GM18909 (cell line): ENCODE measurements at regions not wholly inside any gene's neighbourhood (a gene's known extent, or its start where the extent isn't known, plus 50 kb on each side); places are given as distances from the start of the nearest gene placed in this dataset.
"Not testable (repeated sequence)": the region's sequence is repeated elsewhere in the genome, so short reads cannot be mapped to it uniquely, and the experiment has no call there.

Experiments
- ATAC-seq: cut with Tn5 transposase; IDR thresholded peaks from one replicate; pipeline ENCODE4 v1.9.1; 2021; ENCODE audit warnings: mild to moderate bottlenecking; ENCODE audit not compliant: unreplicated experiment, poor library complexity

DNA sequence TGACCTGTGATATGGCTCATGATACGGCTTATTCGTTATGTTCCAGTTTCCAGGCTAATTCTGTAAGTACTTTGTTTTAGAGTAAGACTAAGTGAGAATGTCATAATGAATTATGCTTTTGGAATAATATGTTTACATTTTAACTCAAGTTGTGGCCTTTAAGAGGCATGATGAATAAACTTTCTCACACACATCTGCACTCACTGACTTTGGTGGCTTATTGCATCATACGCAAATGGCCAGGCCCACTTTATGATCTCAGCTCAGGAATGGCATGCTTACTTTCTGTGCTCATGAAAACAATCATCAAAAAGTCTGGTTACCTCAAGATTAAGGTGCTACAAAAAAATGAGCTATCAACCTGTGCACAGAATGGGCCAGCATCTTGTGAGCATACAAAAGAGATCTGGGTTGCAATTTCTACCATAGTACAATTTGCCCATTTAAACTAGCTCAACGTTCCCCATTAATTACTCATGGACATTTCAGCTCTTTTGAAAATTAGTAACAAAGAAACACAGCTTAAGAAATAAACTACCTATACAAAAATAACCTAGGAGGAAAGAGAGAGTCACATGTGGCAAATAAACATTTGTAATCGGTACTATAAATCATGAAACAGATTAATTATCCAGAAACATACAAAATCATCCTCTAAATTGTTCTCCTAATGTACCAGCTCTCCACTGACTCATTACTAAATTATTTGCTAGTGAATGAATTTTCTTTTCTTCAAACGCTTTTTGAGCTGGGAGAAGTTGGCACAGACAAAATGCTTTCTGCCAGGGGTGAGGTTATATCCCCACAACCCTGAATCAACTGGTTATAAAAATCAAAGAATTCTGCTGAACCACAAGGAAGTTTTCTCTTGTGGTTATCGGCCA is 439.0 kb upstream of the ADAMTS9 start:
- no peak for ATAC-seq

DNA sequence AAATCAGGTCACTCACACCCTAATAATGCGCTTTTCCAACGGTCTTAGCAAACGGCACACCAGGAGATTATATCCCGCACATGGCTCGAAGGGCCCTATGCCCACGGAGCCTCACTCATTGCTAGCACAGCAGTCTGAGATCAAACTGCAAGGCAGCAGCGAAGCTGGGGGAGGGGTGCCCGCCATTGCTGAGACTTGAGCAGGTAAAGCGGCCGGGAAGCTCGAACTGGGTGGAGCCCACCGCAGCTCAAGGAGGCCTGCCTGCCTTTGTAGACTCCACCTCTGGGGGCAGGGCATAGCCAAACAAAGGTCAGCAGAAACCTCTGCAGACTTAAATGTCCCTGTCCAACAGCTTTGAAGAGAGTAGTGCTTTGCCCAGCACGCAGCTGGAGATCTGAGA is 432.4 kb upstream of the ADAMTS9 start:
- not testable (repeated sequence) for ATAC-seq

DNA sequence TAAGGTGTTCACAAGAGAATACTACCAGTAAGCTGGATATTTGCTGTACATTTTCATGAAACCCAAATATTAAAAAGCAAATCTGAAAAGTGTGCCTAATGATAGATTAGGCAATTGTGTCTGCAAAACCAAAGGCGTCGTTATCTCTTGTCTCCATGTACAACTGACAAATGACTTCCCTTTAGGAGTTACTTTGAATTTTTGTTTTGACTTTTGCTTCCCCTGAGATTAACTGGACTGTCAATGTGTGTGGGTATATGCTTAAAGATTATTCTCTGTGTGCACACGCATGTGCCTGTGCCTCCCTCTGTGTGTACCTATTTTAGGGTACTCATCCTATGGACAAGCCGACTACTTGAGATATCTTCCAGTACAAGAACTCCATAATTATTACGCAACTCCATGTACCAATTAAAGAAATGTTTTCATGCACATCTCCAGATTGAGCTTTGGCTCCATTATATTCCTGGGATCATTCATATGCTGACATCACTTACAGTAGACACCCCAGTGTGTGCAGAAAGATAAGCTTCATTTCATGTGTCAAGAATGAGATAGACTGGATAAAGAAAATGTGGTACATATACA is 431.2 kb upstream of the ADAMTS9 start:
- ATAC-seq = no peak

DNA sequence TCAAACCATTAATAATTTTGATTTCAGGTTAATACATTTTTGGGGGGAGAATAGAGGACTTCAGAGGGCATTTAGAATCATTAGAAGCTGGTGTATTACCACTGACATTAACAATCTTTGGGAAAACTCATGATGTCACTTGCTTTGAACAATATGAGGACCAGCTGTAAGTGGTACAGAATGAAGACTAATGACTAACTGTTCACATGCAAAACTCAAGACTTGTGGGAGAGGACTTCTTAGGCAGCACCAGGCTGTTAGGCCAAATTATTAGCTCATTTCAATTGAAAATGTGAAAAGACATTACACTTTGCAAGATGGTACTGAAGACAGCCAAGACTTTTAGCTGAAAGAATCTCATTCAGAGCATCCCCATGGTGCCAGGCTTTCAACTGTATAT is 426.2 kb upstream of the ADAMTS9 start:
- ATAC-seq = no peak

DNA sequence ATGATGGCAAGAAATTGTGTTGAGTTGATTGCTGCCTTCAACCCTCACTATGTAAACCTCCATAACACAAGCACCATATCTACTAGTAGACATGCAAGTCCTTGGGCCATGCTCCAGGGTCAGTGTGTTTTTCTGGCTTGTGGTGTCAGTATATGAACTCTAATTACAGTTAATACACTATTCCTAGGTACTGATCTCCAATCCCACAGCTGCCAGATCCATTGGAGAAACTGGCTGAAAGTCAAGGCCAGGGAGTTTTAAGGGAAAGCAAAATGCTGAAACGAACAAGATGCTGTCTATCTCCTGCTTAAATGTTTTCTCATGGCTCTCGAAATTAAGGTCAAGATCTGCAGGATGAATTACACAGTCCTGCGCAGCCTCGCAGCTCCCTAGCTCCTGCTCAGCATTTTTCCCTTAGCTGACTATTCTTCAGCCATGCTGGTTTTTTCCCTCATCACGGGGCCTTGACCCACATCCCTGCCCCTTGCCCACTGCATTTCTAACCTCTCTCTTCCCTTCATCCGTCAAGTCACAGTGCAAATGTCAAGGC is 425.0 kb upstream of the ADAMTS9 start:
- ATAC-seq = no peak

DNA sequence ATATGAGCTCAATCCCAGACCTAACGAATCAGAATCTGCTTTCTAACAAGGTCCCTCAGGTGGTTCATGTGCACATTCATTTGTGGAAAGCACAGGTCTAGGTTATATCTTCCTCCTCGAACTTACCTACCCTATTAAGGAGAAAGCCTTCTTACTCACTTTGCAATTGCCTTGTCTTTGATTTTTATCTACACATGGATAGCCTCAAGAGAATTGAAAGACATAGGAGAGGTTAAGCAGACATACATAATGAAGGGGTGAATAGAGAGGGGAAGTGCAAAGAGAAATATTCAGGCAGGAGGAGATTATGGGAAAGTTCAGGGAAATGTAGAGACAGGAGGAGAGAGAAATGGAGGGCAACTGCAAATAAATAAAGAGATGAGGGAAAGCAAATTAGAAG is 422.9 kb upstream of the ADAMTS9 start:
- no peak for ATAC-seq

DNA sequence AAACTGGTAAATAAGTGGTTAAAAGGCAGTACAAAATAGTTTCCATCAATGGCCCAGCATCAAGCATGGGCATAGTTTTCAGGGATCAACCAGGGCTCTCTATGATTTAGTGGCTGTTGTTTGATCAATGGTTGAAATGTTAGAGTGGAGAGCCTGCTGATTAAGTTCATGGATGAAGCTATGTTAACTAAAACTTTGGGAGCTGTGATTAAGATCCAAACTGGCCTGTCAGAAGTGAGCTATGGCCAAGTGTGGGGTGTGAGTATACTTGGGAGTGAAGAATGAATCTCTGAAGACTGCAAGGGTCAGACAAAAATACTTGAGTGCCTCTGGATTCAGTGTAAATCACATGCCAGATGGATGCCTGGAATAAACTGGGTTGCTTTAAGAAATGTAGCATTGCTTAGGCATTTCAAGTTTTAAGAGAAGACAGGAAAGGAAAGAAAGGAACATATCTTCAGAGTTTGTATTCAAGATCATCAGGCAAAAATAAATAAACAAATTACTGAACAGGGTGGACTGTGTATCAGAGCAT is 422.2 kb upstream of the ADAMTS9 start:
- ATAC-seq = no peak

DNA sequence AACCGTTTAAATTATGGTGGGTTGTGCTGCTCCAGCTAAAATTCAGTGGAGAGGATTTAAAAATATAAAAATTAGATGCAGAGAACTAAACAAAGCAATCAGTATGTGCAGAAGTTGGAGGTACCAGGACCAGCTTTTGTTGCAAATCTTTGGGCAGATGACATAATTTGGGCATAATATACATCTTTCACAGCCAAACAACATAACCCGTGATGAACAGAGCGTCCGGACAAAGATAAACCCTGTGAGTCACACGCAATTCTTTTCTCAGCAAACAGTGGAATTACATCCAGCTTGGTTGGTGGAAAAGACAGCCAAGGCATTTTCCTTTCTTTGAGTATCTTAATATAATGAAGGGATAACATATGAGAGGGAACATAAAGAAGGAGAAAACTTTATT is 419.4 kb upstream of the ADAMTS9 start:
- no peak for ATAC-seq

DNA sequence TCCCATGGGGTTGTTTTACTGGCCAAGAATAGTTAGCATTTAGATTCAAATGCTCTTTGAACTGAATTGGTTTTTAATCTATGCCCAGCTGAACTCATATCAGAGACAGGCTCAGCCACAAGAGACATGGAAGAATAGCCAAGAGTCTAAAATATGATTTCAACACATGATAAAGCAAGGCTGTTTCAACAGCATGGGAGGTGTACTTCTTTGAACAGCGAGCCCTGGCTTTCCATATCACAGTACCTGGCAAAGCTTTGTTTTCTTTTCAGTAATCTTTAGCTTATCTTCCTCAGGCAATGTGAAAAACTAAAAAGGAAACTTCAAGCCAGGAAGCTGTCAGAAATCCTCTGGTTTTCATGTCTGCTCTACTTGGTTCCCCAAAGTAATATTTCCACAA is 413.6 kb upstream of the ADAMTS9 start:
- no peak for ATAC-seq

DNA sequence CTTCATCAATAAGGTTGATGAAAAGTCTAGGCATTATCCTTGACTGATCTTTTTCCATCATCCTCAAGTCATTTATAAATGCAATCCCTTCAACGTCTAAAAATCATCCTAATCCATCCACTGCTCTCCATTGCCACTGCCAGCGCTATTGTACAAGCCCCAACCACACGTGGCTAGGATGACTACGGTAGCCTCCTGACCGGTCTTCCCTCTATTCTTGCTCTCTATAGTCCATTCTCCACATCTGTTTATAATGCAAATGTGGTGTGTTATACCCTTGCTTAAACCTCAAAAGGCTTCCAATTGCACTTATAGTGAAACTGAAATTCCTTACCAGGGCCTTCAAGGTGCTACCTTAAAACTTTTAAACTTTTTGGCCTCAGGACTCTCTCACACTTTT is 410.6 kb upstream of the ADAMTS9 start:
- ATAC-seq = no peak

DNA sequence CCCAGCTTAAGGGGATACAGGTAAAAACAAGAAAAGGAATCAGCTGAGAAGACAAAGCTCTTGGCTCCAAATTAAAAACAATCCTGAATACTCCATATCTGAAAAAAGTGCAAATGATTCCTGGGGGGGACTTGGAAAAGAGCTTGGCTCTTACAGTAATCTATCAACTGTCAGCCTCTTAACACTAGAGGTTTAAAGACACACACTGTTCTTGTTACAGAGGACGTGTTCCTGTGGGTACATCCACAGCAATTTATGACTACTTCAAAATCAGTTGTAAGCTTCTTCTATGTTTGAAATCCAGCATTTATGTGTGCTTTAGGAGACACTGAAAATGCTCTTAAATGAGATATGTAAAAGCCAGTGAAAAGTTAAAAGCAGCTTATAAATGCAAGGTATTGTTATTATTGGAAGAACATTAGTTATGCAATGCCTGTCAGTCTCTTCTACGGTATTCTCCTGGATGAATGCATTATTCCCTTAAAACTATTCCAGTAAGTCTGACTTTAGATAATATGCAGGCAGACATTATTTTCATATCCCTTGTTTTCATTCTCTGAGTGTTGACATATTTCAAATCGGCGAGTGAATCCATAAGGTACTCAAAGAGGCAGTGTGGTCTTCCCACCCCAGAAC is 408.4 kb upstream of the ADAMTS9 start:
- no peak for ATAC-seq

DNA sequence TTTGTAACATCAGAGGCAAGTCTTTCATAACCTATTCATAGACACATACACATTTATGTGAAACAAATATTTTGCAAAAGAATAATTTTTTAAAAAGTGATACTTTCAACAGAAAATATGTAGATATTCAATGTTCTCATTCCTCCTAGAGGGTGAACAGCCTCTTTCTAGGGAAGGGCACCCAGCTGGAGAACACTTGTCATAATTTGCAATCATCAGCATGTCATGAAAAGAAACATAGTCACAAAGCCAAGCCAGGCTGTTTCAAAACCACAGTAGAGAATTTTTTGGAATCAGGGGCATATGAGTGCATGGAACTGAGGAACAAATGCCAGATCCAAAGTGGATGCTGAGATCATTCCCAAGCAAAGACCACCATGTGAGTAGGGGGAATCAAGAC is 406.9 kb upstream of the ADAMTS9 start:
- no peak for ATAC-seq

DNA sequence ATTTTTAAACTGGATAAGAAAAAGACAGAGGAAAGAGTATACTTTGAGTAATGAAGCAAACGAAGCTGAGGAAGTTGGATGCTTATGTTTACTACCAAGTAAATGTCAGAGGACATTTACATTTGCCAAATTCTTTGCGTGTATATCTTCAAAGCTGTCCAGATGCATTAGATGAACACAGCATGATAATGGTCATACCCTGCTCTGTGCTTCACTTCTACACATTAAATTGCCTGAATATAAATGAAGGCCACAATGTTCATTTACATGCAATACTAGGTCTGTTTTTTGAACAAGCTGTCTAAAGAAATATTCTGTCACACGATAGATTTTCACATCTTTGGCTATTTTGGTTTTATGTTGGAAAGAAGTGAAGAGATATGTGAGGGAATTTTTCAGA is 405.8 kb upstream of the ADAMTS9 start:
- no peak for ATAC-seq

DNA sequence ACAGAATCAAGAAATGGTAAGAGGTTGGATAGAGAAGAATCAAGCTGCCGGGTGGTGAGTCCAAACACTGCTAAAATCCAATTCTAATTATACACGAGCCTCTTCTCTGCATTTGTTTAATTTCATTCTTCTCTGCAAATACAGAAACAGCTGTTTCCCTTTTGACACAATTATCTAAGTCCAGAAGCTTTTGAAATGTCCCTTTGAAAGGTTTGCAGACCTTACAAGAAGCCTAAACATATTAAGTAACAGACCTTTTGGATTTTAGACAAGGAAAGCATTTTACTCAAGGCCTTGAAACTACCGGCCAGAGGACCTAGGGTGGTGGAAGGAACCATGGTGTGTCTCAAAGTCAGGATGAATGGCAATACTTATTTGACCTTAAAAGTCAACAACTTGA is 403.8 kb upstream of the ADAMTS9 start:
- no peak for ATAC-seq

DNA sequence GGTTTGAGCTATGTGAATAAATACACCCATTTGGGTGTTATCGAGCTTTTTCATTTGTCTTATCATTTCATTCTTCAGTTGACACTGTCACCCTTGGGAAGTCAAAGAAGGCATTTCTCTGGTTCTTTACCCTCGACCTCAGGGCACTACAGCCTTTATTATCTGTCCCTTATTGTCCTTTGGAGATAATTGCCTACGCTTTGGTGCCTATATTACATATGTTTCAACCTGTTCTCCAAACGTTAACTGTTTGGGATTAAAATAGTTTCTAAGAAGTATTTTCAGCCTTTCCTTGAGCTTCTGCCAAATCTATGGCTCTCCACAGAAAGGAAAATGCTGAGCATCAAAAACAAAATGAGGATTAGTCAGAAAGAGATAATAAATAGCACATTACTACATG is 395.4 kb upstream of the ADAMTS9 start:
- ATAC-seq = no peak

DNA sequence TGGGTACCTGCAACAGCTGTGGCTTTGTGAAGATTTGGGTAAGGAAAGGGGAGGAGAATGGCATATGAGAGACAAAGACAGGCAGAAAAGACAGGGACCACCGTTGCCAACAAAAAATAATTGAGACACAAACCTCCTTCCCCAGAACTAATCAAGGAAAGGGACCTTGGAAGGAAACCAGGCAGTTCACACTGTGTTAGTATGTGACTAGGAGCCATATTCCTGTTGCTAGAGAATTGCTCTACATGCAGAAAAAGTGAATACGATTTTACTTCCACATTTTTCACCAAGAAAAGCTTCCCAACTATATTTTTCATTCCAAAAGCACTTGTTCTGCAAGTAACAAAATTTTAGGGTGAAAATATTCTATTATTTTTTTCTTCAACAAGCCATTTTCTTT is 393.7 kb upstream of the ADAMTS9 start:
- ATAC-seq = no peak

DNA sequence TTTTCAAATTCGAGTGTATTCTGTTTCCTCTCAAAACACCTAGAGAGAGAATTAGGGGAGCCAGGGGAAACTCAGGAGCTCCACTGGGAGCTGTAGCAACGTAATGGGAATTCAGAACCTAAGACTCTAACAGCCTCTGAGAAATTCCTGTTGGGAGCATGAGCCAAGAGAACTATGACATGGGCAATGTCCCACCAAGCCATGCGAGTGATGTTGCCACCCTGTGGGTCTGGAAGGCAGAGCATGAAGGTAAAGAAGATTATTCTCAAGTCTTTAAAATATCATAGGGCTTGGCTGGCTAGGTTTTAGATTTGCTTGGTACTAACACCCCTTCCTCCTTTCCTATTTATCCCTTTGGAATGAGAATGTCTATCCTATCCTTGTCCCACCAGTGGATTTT is 392.6 kb upstream of the ADAMTS9 start:
- ATAC-seq = no peak

DNA sequence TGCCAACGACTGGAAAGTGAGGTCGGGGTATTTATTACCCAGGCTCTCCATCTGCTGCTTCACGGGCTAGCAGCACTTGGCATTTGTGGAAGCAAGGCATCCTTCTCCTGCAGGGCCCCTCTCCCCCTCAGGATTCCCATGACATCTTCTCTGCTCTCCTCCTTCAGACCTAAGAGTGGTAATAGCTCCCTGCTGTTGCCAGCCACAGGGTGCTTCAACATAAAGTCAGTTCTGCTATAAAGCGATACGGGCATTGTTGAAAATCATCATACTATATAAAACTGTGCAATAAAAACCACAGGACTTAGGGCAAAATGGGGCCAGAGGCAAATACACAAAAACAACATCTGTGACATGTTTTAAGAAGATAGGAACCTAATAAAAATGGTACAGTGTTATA is 391.8 kb upstream of the ADAMTS9 start:
- ATAC-seq = no peak

DNA sequence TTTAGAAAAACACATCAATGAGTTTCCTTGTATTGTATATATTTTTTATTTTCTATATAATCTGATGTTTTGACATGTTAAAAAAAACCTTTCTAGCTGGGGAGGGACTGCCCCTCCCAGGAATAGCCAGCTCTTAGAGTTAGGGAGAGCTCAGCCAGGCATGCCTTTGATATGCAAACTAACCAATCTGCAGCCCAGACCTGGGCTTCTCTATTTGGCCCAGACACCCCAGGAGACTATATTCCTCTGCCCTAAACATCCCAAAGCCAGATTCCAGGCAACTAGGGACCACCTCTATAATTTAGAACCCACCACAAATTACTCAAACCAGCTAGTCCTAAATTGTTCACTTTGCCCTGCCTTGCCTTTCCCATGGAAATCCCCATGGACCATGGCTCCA is 390.9 kb upstream of the ADAMTS9 start:
- no peak for ATAC-seq

DNA sequence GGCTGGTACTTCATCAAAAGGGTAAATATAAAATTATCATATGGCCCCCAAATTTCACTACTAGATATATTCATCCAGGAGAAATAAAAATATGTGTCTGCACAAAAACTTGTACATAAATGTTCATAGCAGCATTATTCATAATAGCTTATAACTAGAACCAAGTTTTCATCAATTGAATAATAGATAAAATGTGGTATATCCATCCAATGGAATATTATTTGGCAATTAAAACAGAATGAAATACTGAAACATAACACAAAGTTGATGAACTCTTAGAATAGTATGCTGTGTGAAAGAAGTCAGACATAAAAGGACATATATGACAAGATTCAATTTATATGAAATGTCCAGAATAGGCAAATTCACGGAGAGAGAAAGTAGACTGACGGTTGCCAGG is 389.3 kb upstream of the ADAMTS9 start:
- no peak for ATAC-seq

DNA sequence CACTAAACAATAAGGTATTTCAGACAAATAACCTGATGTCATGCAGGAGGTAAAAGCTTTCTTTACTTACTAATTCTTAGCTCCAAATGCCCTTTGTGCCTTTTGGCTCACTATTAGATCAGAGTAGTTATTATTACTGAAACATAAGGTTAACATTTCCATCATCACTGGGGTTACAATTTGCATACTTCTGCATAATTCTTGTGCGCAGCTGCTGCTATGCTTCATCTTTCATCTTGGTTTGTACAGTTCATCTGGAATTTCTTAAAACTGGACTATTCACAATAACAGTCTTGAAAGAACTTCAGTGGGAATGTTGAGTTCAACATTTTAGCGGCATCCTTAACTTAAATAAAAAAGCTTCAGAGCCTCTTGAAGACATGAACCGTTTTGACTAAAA is 383.2 kb upstream of the ADAMTS9 start:
- ATAC-seq = no peak
